ENCODE measurements at regions not wholly inside any gene's neighbourhood (a gene's known extent, or its start where the extent isn't known, plus 50 kb on each side); places are given as distances from the start of the nearest gene placed in this dataset.

GRCh38 chr4:181475781-181476507, 767.3 kb upstream of the TENM3 start:
- no peaks in the 10 kb centered on the region for H3K27me3 ChIP-seq (ENCODE audit: control insufficient read depth in 3 of 3, insufficient read depth in 3 of 3, low read length in 2 of 3)
- H3K36me3 ChIP-seq (ENCODE audit: control insufficient read depth in 4 of 4, insufficient read depth in 4 of 4, low read length in 4 of 4), result no peaks in the 10 kb centered on the region
- no peak overlapping the region for H3K9ac ChIP-seq (ENCODE audit: insufficient read depth in 1 of 2, low read length in 2 of 2)
- H3K4me3 ChIP-seq, result no peak overlapping the region
- H3K4me1 ChIP-seq (ENCODE audit: control insufficient read depth in 5 of 5, insufficient read depth in 5 of 5, low read length in 5 of 5), result peaks cover 0 to 2% (median 0%) of the 10 kb centered on the region in 5 donors
- TF ChIP-seq CTCF (IDR thresholded peaks at IDR 0.05; ENCODE audit: control extremely low read depth, extremely low read depth), result no peak
- no peak overlapping the region for H3K27ac ChIP-seq (ENCODE audit: low read depth in 1 of 2, low read length in 1 of 2)
- WGBS, 2 donors, result 34 to 45% methylated on average over 14 of the region's 14 CpGs
- no peaks in the 10 kb centered on the region for H3K9me3 ChIP-seq (ENCODE audit: control insufficient read depth in 4 of 4, insufficient read depth in 3 of 4, low read length in 3 of 4)
- ATAC-seq (ENCODE audit: insufficient read depth, low FRiP score), result no peak
- DNase-seq, result peak in 1 of 3 donors; percentile 11

- WGBS, 2 donors, result 50 to 64% methylated on average over 2 of the region's 2 CpGs
Observed at GRCh38 chr4:181476508-181476890, 766.7 kb upstream of the TENM3 start.

GRCh38 chr4:181477591-181477990, 765.6 kb upstream of the TENM3 start:
- no peaks in the 10 kb centered on the region for H3K27me3 ChIP-seq (ENCODE audit: control insufficient read depth in 3 of 3, insufficient read depth in 3 of 3, low read length in 2 of 3)
- H3K4me3 ChIP-seq, result no peak overlapping the region
- 72 to 79% methylated on average over 4 of the region's 4 CpGs for WGBS, 2 donors
- H3K9ac ChIP-seq (ENCODE audit: insufficient read depth in 1 of 2, low read length in 2 of 2), result no peak overlapping the region
- H3K9me3 ChIP-seq (ENCODE audit: control insufficient read depth in 4 of 4, insufficient read depth in 3 of 4, low read length in 3 of 4), result no peaks in the 10 kb centered on the region
- H3K27ac ChIP-seq (ENCODE audit: low read depth in 1 of 2, low read length in 1 of 2), result no peak overlapping the region
- TF ChIP-seq CTCF (IDR thresholded peaks at IDR 0.05; ENCODE audit: control extremely low read depth, extremely low read depth), result no peak
- DNase-seq (no peak), ATAC-seq (ENCODE audit: insufficient read depth, low FRiP score) (no peak)
- peaks cover 0 to 2% (median 0%) of the 10 kb centered on the region in 5 donors for H3K4me1 ChIP-seq (ENCODE audit: control insufficient read depth in 5 of 5, insufficient read depth in 5 of 5, low read length in 5 of 5)
- H3K36me3 ChIP-seq (ENCODE audit: control insufficient read depth in 4 of 4, insufficient read depth in 4 of 4, low read length in 4 of 4), result no peaks in the 10 kb centered on the region

More at GRCh38 chr4:181476508-181476890, 766.7 kb upstream of the TENM3 start:
- Histone ChIP-seq H3K27me3 (ENCODE audit: control insufficient read depth in 3 of 3, insufficient read depth in 3 of 3, low read length in 2 of 3) (no peaks in the 10 kb centered on the region), H3K27ac (ENCODE audit: low read depth in 1 of 2, low read length in 1 of 2) (no peak overlapping the region), H3K4me3 (no peak overlapping the region), H3K9me3 (ENCODE audit: control insufficient read depth in 4 of 4, insufficient read depth in 3 of 4, low read length in 3 of 4) (no peaks in the 10 kb centered on the region), H3K9ac (ENCODE audit: insufficient read depth in 1 of 2, low read length in 2 of 2) (no peak overlapping the region), H3K4me1 (ENCODE audit: control insufficient read depth in 5 of 5, insufficient read depth in 5 of 5, low read length in 5 of 5) (peaks cover 0 to 2% (median 0%) of the 10 kb centered on the region in 5 donors), H3K36me3 (ENCODE audit: control insufficient read depth in 4 of 4, insufficient read depth in 4 of 4, low read length in 4 of 4) (no peaks in the 10 kb centered on the region)
- no peak for DNase-seq
- ATAC-seq (ENCODE audit: insufficient read depth, low FRiP score), result no peak
- TF ChIP-seq CTCF (IDR thresholded peaks at IDR 0.05; ENCODE audit: control extremely low read depth, extremely low read depth), result no peak
